ENCODE measurements at regions not wholly inside any gene's neighbourhood (a gene's known extent, or its start where the extent isn't known, plus 50 kb on each side); places are given as distances from the start of the nearest gene placed in this dataset.

DNA sequence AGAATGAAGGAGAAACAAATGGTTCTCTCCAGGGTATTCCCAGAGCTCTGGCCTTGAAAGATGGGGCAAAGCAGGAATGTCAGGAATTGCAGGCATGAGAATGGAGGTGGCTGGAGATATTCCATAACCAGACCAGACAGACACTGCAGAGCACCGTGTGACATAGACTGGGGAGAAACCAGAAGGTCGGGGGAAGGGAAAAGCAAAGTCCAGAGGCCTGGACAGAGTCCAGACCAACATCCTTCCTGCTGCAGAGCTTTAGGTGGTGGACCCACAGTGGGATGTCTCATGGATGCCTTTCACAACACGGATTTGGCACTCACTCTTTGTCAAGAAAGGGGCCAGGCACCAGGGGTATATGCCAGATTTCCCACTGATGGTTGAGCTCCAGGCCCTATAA lies 177.2 kb upstream of the INHBA start:
- no peak for ATAC-seq
- Mint-ChIP-seq H3K4me1 (ENCODE audit: low read depth) (peaks cover 39% of the 10 kb centered on the region), H3K4me3 (no peak overlapping the region), H3K27ac (peak overlapping the region; percentile 93), H3K36me3 (ENCODE audit: low read depth) (peaks cover 35% of the 10 kb centered on the region), H3K9me3 (peaks cover 25% of the 10 kb centered on the region), H3K27me3 (peaks cover 5% of the 10 kb centered on the region)
- DNase-seq, result no peak
- TF ChIP-seq, protein P1, sequence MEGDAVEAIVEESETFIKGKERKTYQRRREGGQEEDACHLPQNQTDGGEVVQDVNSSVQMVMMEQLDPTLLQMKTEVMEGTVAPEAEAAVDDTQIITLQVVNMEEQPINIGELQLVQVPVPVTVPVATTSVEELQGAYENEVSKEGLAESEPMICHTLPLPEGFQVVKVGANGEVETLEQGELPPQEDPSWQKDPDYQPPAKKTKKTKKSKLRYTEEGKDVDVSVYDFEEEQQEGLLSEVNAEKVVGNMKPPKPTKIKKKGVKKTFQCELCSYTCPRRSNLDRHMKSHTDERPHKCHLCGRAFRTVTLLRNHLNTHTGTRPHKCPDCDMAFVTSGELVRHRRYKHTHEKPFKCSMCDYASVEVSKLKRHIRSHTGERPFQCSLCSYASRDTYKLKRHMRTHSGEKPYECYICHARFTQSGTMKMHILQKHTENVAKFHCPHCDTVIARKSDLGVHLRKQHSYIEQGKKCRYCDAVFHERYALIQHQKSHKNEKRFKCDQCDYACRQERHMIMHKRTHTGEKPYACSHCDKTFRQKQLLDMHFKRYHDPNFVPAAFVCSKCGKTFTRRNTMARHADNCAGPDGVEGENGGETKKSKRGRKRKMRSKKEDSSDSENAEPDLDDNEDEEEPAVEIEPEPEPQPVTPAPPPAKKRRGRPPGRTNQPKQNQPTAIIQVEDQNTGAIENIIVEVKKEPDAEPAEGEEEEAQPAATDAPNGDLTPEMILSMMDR (IDR thresholded peaks at IDR 0.05), result no peak
- CTCF ChIA-PET, result interaction anchor here (3.5 kb wide), 1 partner anchor 10 kb away, joined by 12 read pairs; no protein-coding TSS in a partner anchor
- POLR2A ChIA-PET, result no interaction called here
- intact Hi-C loops (cut with micrococcal nuclease), result no loop called here

DNA sequence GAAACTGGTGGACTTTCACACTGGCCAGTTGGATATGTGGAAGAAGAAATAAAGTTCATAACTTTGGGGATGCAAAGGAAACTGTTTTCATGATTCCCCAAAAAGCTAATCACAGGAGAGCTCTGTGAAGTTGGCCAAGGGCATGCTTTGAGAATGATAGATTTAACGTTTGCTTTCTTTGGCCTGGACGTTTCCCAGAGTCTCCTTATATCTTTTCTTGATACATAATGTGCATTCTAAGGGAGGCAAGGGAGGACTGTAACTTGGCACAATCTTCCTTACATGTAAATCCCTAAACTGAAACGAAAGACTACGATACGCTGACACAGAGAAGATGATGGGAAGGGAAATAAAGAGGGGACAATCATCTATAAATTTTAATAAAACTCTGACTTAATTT lies 176.5 kb upstream of the INHBA start:
- H3K4me3 Mint-ChIP-seq, result no peak overlapping the region

DNA sequence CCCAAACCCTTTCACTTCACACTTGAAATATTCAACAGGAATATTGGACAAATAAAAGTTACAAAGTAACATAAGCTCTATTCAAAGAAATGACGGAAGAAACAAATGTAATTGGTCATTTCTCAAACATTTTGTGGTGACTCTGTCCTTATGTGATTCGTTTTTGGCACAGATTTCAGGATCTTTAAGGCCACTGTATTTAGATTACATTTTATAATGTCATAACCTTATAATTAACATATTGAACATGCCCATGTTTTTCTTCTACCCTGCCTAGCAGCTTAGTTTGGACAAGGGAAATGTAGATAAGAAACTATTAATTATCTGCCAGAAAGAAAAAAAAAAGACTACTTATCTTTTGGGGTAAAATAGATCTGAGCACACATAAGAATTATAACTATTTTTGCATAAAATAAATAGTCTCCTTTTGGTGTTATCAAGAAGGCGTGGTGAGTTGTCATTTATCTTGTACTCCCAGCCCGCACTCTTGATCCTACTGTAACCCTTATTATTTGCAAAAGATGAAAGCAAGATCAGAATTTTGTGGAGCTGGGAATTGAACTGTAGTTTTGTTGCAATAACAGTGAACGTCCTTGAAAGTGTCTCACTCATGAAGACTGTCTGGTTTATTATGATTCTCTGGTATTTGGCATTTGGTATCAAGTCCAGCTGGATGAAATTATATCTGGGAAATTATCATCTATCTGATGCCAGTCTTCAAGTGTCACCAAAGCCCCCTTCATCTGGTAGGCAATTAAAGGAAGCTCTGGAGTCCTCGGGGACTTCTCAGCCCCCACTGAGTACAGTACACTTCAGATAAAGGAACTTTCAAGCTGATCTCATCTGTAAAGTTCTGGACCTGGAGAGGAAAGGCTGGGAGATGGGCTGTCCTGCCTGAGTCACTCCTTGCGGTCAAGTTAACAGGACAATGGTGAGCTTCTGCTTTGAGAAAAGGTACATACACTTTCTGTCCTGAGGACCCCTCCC lies 175.7 kb upstream of the INHBA start:
- H3K27ac Mint-ChIP-seq, result no peak overlapping the region
- H3K4me3 Mint-ChIP-seq, result no peak overlapping the region
- H3K4me1 Mint-ChIP-seq (ENCODE audit: low read depth), result peaks cover 32% of the 10 kb centered on the region
- ATAC-seq (no peak), DNase-seq (no peak)
- peaks cover 11% of the 10 kb centered on the region for H3K27me3 Mint-ChIP-seq
- TF ChIP-seq, protein P1 (IDR thresholded peaks at IDR 0.05), result no peak
- intact Hi-C loops (cut with micrococcal nuclease), result no loop called here
- H3K9me3 Mint-ChIP-seq, result peaks cover 25% of the 10 kb centered on the region
- POLR2A ChIA-PET, result no interaction called here
- H3K36me3 Mint-ChIP-seq (ENCODE audit: low read depth), result peaks cover 32% of the 10 kb centered on the region
- CTCF ChIA-PET, result interaction anchor here (1.0 to 3.5 kb wide), 3 partner anchors 8 to 62 kb away, joined by 3 to 12 read pairs (median 4); no protein-coding TSS in a partner anchor

More for the DNA sequence above, 176.5 kb upstream of the INHBA start:
- DNase-seq (no peak), ATAC-seq (no peak)
- Mint-ChIP-seq H3K27ac (peak overlapping the region; percentile 53), H3K9me3 (peaks cover 25% of the 10 kb centered on the region), H3K36me3 (ENCODE audit: low read depth) (peaks cover 32% of the 10 kb centered on the region), H3K4me1 (ENCODE audit: low read depth) (peaks cover 36% of the 10 kb centered on the region), H3K27me3 (peaks cover 9% of the 10 kb centered on the region)
- ChIA-PET POLR2A (no interaction called here), CTCF (interaction anchor here (1.0 to 3.5 kb wide), 3 partner anchors 9 to 62 kb away, joined by 3 to 12 read pairs (median 4); no protein-coding TSS in a partner anchor)
- TF ChIP-seq, protein P1 (IDR thresholded peaks at IDR 0.05), result no peak
- intact Hi-C loops (cut with micrococcal nuclease), result no loop called here

DNA sequence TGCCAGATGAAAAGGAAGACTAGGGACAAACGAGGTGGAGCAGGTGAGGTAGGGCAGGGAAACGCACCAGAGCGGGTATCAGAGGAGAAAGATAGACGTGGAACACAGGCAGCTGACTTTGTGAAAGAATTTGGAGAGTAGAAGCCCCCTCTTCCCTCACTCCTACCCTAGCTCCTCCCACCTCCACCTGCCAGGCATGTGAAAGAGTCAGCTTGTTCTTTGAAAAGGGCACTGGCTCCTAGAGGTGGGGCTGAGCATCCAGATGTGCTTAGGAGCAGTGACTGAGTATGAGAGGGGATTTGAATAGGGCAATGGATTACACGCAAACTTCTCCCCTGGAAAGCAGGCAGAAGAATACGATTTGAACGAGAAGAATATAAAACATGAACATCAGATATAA lies 174.2 kb upstream of the INHBA start:
- ChIA-PET CTCF (no interaction called here), POLR2A (no interaction called here)
- peaks cover 15% of the 10 kb centered on the region for H3K27me3 Mint-ChIP-seq
- intact Hi-C loops (cut with micrococcal nuclease), result no loop called here
- H3K4me3 Mint-ChIP-seq, result no peak overlapping the region
- peaks cover 16% of the 10 kb centered on the region for H3K9me3 Mint-ChIP-seq
- peaks cover 21% of the 10 kb centered on the region for H3K36me3 Mint-ChIP-seq (ENCODE audit: low read depth)
- DNase-seq (no peak), ATAC-seq (no peak)
- H3K27ac Mint-ChIP-seq, result no peak overlapping the region
- TF ChIP-seq, protein P1 (IDR thresholded peaks at IDR 0.05), result no peak
- H3K4me1 Mint-ChIP-seq (ENCODE audit: low read depth), result peaks cover 20% of the 10 kb centered on the region

DNA sequence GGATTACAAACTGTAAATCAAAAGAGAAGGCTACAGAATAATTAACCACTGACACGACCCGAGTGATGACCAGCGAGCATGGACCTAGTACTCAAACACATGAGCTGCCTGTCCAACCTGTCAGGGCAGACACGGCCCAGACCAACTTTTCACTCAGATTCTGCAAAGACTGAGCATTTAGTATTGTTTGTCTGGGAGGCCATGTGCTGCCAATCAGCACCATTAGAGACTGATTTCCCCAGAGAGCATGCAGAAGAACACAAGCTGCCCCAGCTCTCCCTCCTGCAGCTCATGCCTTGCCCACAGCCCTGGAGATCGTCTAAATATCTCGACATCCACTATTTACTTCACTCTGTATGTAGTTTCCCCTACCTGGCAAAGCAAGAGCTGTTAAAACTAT lies 172.6 kb upstream of the INHBA start:
- peaks cover 21% of the 10 kb centered on the region for H3K27me3 Mint-ChIP-seq
- H3K9me3 Mint-ChIP-seq, result peaks cover 7% of the 10 kb centered on the region
- ChIA-PET POLR2A (no interaction called here), CTCF (interaction anchor here (1.5 kb wide), 1 partner anchor 17 kb away, joined by 3 read pairs; no protein-coding TSS in a partner anchor)
- peaks cover 7% of the 10 kb centered on the region for H3K36me3 Mint-ChIP-seq (ENCODE audit: low read depth)
- DNase-seq (no peak), ATAC-seq (no peak)
- no peak overlapping the region for H3K4me3 Mint-ChIP-seq
- H3K4me1 Mint-ChIP-seq (ENCODE audit: low read depth), result peaks cover 12% of the 10 kb centered on the region
- TF ChIP-seq, protein P1 (IDR thresholded peaks at IDR 0.05), result no peak
- H3K27ac Mint-ChIP-seq, result no peak overlapping the region
- intact Hi-C loops (cut with micrococcal nuclease), result no loop called here

Data from activated CD8-positive, alpha-beta T cell treated with anti-CD3 and anti-CD28 coated beads for 36 hours (primary cell).